ENCODE measurements at regions not wholly inside any gene's neighbourhood (a gene's known extent, or its start where the extent isn't known, plus 50 kb on each side); places are given as distances from the start of the nearest gene placed in this dataset.

- in situ Hi-C loops (cut with MboI) = no loop called here
- RAD21 ChIA-PET (ENCODE audit: unreplicated experiment) = no interaction called here
- TF ChIP-seq HDAC6 (IDR thresholded peaks at IDR 0.05; ENCODE audit: unreplicated experiment) (no peak), CHD4 (IDR thresholded peaks at IDR 0.05) (no peak), DPF2 (IDR thresholded peaks at IDR 0.05) (no peak), RAD51 (IDR thresholded peaks at IDR 0.05) (no peak), IRF3 (IDR thresholded peaks at IDR 0.05) (no peak), ZBED1 (IDR thresholded peaks at IDR 0.05; ENCODE audit: borderline replicate concordance) (no peak), ZBTB33 (IDR thresholded peaks at IDR 0.05) (no peak), CREM (IDR thresholded peaks at IDR 0.05; ENCODE audit: low read depth) (no peak), EZH2 (IDR thresholded peaks at IDR 0.05; ENCODE audit: borderline replicate concordance, control insufficient read depth, low read depth, low read length) (no peak), TCF3 (IDR thresholded peaks at IDR 0.05; ENCODE audit: borderline replicate concordance, insufficient read depth, low read depth, low read length) (no peak), STAT3 (IDR thresholded peaks at IDR 0.05; ENCODE audit: low read depth, low read length) (no peak), USF2 (IDR thresholded peaks at IDR 0.05; ENCODE audit: borderline replicate concordance, low read depth, low read length) (no peak), SMAD5 (IDR thresholded peaks at IDR 0.05; ENCODE audit: low read depth) (no peak), MEF2B (IDR thresholded peaks at IDR 0.05; ENCODE audit: partially characterized antibody, poor library complexity, severe bottlenecking) (no peak), RAD21 (IDR thresholded peaks at IDR 0.05; ENCODE audit: insufficient read depth, low read depth, low read length) (no peak), MAX (IDR thresholded peaks at IDR 0.05; ENCODE audit: low read depth, low read length) (no peak), BCL3 (IDR thresholded peaks at IDR 0.05; ENCODE audit: borderline replicate concordance, insufficient read depth, low read depth, low read length, poor library complexity, severe bottlenecking) (no peak), ZNF207 (IDR thresholded peaks at IDR 0.05; ENCODE audit: borderline replicate concordance) (no peak), SUPT20H (IDR thresholded peaks at IDR 0.05; ENCODE audit: borderline replicate concordance, control insufficient read depth, low read depth, low read length) (no peak)
Observed at GRCh38 chr5:74167930-74168315, 472.6 kb downstream of the ENC1 start.

More at GRCh38 chr5:74167930-74168315, 472.6 kb downstream of the ENC1 start:
- 38% methylated on average over 4 of the region's 4 CpGs for WGBS (ENCODE audit: insufficient coverage, insufficient replicate concordance, low lambda C conversion rate, missing lambda C conversion rate)
- DNase-seq (ENCODE audit: low read depth, low spot score) (no peak), ATAC-seq (no peak), FAIRE-seq (no peak)
- Histone ChIP-seq H3K9me3 (replicated peaks; ENCODE audit: control insufficient read depth, insufficient read depth, low read length) (no peaks in the 10 kb centered on the region), H3K27me3 (replicated peaks in 1 of 2; ENCODE audit: control insufficient read depth in 2 of 2, insufficient read depth in 2 of 2, low read length in 1 of 2) (no peaks in the 10 kb centered on the region), H4K20me1 (ENCODE audit: control insufficient read depth, insufficient read depth) (no peaks in the 10 kb centered on the region), H3K4me3 (no peak overlapping the region), H3K79me2 (ENCODE audit: control insufficient read depth, insufficient read depth, low read length) (no peaks in the 10 kb centered on the region), H3K36me3 (ENCODE audit: control insufficient read depth in 2 of 2, insufficient read depth in 2 of 2, low read length in 1 of 2) (no peaks in the 10 kb centered on the region), H3K4me2 (ENCODE audit: control insufficient read depth, insufficient read depth) (no peak overlapping the region), H3K27ac (ENCODE audit: control insufficient read depth, insufficient read depth) (no peak overlapping the region), H2AFZ (ENCODE audit: control insufficient read depth, low read depth, low read length) (no peak overlapping the region), H3K4me1 (ENCODE audit: control insufficient read depth, insufficient read depth, low read length) (no peaks in the 10 kb centered on the region), H3K9ac (ENCODE audit: control insufficient read depth, insufficient read depth, low read length) (no peak overlapping the region)
- ChIA-PET POLR2A (no interaction called here), SMC1A (ENCODE audit: uncharacterized antibody, unreplicated experiment) (no interaction called here), CTCF (no interaction called here)
- no TSS peak for BruUV-seq (replicated peaks)
- intact Hi-C loops (cut with micrococcal nuclease; ENCODE audit: unreplicated experiment) = no loop called here
